ENCODE measurements at regions not wholly inside any gene's neighbourhood (a gene's known extent, or its start where the extent isn't known, plus 50 kb on each side); places are given as distances from the start of the nearest gene placed in this dataset.

DNA sequence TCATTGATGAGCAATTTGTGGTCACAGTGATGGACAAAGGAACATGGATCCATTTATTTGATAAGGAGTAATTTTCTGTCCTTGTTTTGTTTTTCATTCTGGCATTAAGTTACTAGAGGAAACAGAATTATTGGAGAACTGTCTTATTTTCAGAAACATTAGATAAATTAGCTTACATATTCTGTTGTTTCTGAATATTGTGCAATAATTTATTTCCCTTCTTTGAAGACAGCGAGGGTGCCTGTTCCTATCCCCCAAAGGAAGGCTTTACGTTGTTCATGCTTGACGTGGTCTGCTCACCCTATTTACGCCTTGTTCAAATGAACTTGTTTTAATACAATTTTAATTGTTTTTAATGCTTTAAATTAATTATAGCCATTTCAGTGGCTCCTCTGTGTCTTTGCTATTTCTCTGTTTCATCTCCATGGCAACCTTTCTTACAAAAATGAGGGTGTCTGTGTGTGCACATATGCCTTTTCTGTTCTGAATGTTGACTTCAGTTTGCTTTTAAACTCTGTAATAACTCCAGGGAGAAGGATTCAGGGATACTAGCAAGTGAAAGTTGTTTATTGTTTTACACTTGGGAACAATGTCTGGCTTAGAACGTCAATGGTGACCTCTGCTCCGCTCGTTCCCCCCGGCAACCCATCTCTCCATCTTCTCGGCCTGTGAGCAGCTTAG lies 138.3 kb upstream of the PLET1 start:
- Histone ChIP-seq H3K9me3 (ENCODE audit: control insufficient read depth, insufficient read depth, low read length) (no peaks in the 10 kb centered on the region), H3K36me3 (ENCODE audit: control insufficient read depth, insufficient read depth, low read length) (no peaks in the 10 kb centered on the region), H3K27me3 (ENCODE audit: control insufficient read depth, insufficient read depth, low read length) (no peaks in the 10 kb centered on the region), H3K4me3 (ENCODE audit: low read length) (no peak overlapping the region), H3K27ac (ENCODE audit: low read length) (no peak overlapping the region), H3K4me1 (ENCODE audit: control insufficient read depth, insufficient read depth, low read length) (no peaks in the 10 kb centered on the region)
- no peak for DNase-seq (ENCODE audit: low read depth, low spot score)
- no CpG with 5 or more reads among the region's 9 CpGs for WGBS (ENCODE audit: insufficient coverage, insufficient read length)

DNA sequence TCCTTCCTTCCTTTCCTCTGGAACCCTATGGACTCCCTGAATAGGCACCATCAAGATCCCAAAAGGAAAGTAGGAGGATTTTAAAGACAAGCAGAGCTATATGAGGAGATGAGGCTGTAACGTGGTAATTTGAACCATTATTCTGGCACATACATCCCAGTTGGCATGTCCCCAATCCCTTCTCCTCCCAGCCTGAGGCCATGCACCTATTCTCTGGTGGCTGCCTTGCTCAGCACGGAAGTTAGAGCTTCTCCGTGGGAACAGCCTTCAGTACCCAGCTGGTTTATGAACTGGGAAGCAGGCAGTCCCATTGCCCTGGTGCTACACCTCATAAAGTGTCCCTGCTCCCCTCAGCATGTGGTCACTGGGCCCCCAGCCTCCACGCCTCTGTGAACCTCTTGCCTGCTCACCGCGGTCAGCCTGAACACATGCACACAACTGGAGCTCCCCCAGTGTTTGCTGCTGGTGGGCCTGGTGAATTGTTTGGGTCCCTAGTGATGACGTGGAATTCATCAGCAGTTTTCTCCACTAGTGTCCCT lies 139.9 kb upstream of the PLET1 start:
- Histone ChIP-seq H3K27me3 (ENCODE audit: control insufficient read depth, insufficient read depth, low read length) (no peaks in the 10 kb centered on the region), H3K27ac (ENCODE audit: low read length) (no peak overlapping the region), H3K4me1 (ENCODE audit: control insufficient read depth, insufficient read depth, low read length) (no peaks in the 10 kb centered on the region), H3K9me3 (ENCODE audit: control insufficient read depth, insufficient read depth, low read length) (no peaks in the 10 kb centered on the region), H3K36me3 (ENCODE audit: control insufficient read depth, insufficient read depth, low read length) (no peaks in the 10 kb centered on the region), H3K4me3 (ENCODE audit: low read length) (no peak overlapping the region)
- WGBS (ENCODE audit: insufficient coverage, insufficient read length) = no CpG with 5 or more reads among the region's 7 CpGs
- no peak for DNase-seq (ENCODE audit: low read depth, low spot score)

DNA sequence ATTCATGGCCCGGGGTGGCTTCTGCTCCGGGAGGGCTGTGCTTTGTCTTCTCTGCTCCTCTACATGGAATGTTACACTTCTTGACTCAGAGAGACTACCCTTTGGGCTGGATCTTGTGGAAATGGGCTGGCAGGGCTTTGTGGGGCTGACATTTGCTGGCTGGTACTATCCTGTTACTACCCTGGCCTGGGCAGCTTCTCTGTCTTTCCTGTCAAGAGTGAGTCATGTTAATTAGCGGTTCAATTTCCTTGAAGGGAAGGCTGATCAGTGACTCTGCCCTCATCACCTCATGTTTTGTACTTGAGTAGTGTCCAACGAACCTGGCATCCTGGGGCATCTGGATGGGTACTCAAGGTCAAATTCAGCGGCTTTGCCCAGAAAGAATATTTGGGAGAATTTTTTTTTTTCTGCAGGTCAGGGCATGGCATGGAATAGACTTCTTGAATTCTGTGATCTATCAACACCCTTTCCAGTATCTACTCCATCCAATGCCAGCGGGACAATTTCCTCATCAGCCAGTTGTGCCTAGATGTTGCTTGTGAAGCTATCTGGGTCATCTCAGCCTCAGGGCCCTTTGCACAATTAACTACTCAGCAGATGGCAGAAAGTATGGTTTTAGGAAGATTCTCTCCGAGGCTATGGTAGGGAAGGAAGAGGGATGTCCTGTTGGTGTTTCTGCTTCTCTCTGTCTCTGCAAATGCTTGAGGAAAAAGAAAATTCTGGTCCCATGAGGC lies 140.5 kb upstream of the PLET1 start:
- no peaks in the 10 kb centered on the region for H3K9me3 ChIP-seq (ENCODE audit: control insufficient read depth, insufficient read depth, low read length)
- no peaks in the 10 kb centered on the region for H3K4me1 ChIP-seq (ENCODE audit: control insufficient read depth, insufficient read depth, low read length)
- no peak overlapping the region for H3K4me3 ChIP-seq (ENCODE audit: low read length)
- H3K27ac ChIP-seq (ENCODE audit: low read length) = no peak overlapping the region
- H3K36me3 ChIP-seq (ENCODE audit: control insufficient read depth, insufficient read depth, low read length) = no peaks in the 10 kb centered on the region
- no peaks in the 10 kb centered on the region for H3K27me3 ChIP-seq (ENCODE audit: control insufficient read depth, insufficient read depth, low read length)
- DNase-seq (ENCODE audit: low read depth, low spot score) = no peak
- no CpG with 5 or more reads among the region's 7 CpGs for WGBS (ENCODE audit: insufficient coverage, insufficient read length)

DNA sequence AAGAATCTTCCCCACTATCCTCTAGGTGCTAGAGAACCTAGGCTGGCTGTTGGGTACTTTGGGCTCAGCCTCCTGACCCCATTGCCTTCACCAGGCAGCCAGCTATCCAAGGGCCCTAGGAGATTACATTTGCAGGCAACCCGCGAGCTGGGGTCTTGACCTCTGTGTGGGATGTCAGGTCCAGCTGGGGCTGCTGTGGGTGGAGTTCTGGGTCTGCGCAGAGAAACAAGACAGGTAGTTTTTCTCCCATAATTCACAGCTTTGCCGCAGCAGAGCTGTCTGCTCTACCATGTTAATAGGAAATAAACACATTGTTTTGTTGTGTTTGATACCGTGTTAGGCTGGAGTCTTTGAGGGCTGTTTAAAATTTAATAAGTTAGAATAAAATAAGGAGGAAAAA lies 142.8 kb upstream of the PLET1 start:
- H3K9me3 ChIP-seq (ENCODE audit: control insufficient read depth, insufficient read depth, low read length) = no peaks in the 10 kb centered on the region
- H3K4me3 ChIP-seq (ENCODE audit: low read length) = no peak overlapping the region
- H3K36me3 ChIP-seq (ENCODE audit: control insufficient read depth, insufficient read depth, low read length) = no peaks in the 10 kb centered on the region
- no peak overlapping the region for H3K27ac ChIP-seq (ENCODE audit: low read length)
- no peaks in the 10 kb centered on the region for H3K4me1 ChIP-seq (ENCODE audit: control insufficient read depth, insufficient read depth, low read length)
- WGBS (ENCODE audit: insufficient coverage, insufficient read length) = no CpG with 5 or more reads among the region's 5 CpGs
- H3K27me3 ChIP-seq (ENCODE audit: control insufficient read depth, insufficient read depth, low read length) = no peaks in the 10 kb centered on the region
- DNase-seq (ENCODE audit: low read depth, low spot score) = no peak

DNA sequence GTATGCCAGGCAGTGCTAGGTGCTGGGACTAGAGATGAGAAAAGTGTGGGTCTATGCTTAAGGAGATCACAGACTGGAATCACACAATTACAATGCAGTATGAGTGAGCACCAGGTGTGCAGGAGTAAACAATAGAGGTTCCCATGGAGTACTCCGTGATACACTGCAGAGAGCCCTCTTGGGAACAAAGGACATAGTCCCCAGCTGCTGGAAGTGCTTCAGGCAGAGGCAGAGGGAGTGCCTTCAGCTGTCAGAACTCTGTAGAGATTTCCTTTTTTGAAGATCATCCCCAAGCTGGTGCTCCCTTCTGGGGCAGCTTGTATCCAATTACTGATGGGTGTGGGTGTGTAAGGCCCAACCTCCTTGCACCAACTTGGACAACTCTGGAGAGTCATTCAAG lies 143.5 kb upstream of the PLET1 start:
- WGBS (ENCODE audit: insufficient coverage, insufficient read length) = no CpG with 5 or more reads among the region's 1 CpG
- H3K36me3 ChIP-seq (ENCODE audit: control insufficient read depth, insufficient read depth, low read length) = no peaks in the 10 kb centered on the region
- no peak overlapping the region for H3K27ac ChIP-seq (ENCODE audit: low read length)
- H3K4me3 ChIP-seq (ENCODE audit: low read length) = no peak overlapping the region
- no peaks in the 10 kb centered on the region for H3K27me3 ChIP-seq (ENCODE audit: control insufficient read depth, insufficient read depth, low read length)
- no peak for DNase-seq (ENCODE audit: low read depth, low spot score)
- no peaks in the 10 kb centered on the region for H3K9me3 ChIP-seq (ENCODE audit: control insufficient read depth, insufficient read depth, low read length)
- H3K4me1 ChIP-seq (ENCODE audit: control insufficient read depth, insufficient read depth, low read length) = no peaks in the 10 kb centered on the region

DNA sequence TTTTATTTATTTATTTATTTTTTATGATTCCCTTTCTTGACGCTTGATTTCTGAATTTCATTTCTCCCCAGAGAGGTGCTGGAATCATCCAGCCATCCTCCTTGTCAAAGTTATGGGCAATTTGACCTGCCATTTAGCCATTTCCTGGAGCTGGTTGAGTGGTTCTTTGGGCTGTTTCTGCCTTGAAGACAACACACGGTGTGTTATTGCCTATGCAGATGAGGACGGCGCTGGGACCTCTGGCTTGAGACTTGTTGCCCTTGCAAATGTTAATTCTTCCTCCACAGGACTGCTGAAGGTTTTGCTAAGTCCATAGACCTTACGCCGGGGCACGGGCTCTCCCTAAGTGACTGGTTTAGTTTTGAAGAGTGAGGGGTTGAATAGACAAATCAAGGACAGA lies 147.9 kb upstream of the PLET1 start:
- peak; percentile 9 for DNase-seq (ENCODE audit: low read depth, low spot score)
- H3K9me3 ChIP-seq (ENCODE audit: control insufficient read depth, insufficient read depth, low read length) = no peaks in the 10 kb centered on the region
- H3K27ac ChIP-seq (ENCODE audit: low read length) = no peak overlapping the region
- no peaks in the 10 kb centered on the region for H3K4me1 ChIP-seq (ENCODE audit: control insufficient read depth, insufficient read depth, low read length)
- H3K27me3 ChIP-seq (ENCODE audit: control insufficient read depth, insufficient read depth, low read length) = no peaks in the 10 kb centered on the region
- no peak overlapping the region for H3K4me3 ChIP-seq (ENCODE audit: low read length)
- WGBS (ENCODE audit: insufficient coverage, insufficient read length) = no CpG with 5 or more reads among the region's 7 CpGs
- H3K36me3 ChIP-seq (ENCODE audit: control insufficient read depth, insufficient read depth, low read length) = no peaks in the 10 kb centered on the region

DNA sequence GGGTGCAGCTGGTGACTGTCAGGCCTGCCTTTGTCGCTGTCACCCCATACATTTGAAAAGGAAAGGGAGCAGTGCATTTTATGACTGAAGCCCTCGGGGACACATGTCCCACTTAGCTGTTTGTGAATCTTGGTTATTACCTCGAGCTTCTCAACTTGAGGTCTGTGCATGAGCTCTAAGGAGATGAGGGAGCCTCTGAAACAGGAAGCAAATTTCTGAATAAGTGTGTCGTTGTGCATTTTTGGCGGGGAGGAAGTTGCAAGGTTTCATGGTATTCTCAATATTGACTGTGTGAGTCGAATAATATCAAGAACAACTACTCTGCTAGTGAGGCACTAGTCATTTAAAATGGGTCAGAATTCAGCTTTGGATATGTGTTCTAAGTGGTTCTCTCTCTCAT lies 149.7 kb upstream of the PLET1 start:
- no CpG with 5 or more reads among the region's 6 CpGs for WGBS (ENCODE audit: insufficient coverage, insufficient read length)
- no peaks in the 10 kb centered on the region for H3K4me1 ChIP-seq (ENCODE audit: control insufficient read depth, insufficient read depth, low read length)
- H3K9me3 ChIP-seq (ENCODE audit: control insufficient read depth, insufficient read depth, low read length) = no peaks in the 10 kb centered on the region
- H3K4me3 ChIP-seq (ENCODE audit: low read length) = no peak overlapping the region
- no peak overlapping the region for H3K27ac ChIP-seq (ENCODE audit: low read length)
- DNase-seq (ENCODE audit: low read depth, low spot score) = no peak
- H3K36me3 ChIP-seq (ENCODE audit: control insufficient read depth, insufficient read depth, low read length) = no peaks in the 10 kb centered on the region
- H3K27me3 ChIP-seq (ENCODE audit: control insufficient read depth, insufficient read depth, low read length) = no peaks in the 10 kb centered on the region

DNA sequence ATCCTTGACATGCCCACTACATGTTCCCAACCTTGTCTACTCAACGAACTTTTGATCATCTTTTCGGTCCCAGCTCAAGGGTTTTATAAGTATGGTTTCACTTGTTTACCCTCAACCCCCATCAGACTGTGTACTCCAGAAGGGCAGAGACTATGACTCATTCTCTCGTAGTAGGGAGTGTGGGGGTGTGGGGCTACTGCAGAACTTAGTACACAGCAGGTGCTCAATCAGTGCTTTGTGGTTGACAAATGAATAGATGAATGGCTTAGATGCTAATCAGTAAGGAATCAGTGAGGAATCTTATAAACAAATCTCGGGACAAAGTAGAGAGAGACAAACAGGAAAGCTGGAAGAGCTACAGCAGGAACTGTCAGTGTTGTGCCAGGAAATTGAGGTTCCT lies 151.7 kb upstream of the PLET1 start:
- H3K36me3 ChIP-seq (ENCODE audit: control insufficient read depth, insufficient read depth, low read length) = no peaks in the 10 kb centered on the region
- H3K27me3 ChIP-seq (ENCODE audit: control insufficient read depth, insufficient read depth, low read length) = no peaks in the 10 kb centered on the region
- H3K4me3 ChIP-seq (ENCODE audit: low read length) = no peak overlapping the region
- no CpG with 5 or more reads among the region's 4 CpGs for WGBS (ENCODE audit: insufficient coverage, insufficient read length)
- no peaks in the 10 kb centered on the region for H3K9me3 ChIP-seq (ENCODE audit: control insufficient read depth, insufficient read depth, low read length)
- H3K27ac ChIP-seq (ENCODE audit: low read length) = no peak overlapping the region
- no peak for DNase-seq (ENCODE audit: low read depth, low spot score)
- H3K4me1 ChIP-seq (ENCODE audit: control insufficient read depth, insufficient read depth, low read length) = no peaks in the 10 kb centered on the region

DNA sequence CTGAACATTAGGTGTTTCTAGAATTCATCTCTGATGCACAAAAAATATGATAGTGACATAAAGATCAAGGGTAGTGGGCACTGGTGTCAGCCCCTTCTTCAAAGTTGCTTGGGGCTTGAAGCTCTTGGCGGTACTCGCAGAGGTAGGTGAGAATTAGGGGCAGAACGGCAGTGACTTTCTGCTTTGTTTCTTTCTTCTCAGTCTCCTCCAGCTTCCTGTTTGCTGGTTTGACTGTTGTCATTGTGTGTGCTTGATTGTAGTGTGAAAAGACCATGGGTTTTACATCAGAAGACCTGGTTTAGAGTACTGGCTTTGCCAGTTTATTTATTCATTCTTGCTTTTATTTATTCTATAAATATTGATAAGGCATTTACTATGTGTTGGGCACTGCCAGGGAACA lies 156.7 kb upstream of the PLET1 start:
- no peaks in the 10 kb centered on the region for H3K9me3 ChIP-seq (ENCODE audit: control insufficient read depth, insufficient read depth, low read length)
- no CpG with 5 or more reads among the region's 3 CpGs for WGBS (ENCODE audit: insufficient coverage, insufficient read length)

DNA sequence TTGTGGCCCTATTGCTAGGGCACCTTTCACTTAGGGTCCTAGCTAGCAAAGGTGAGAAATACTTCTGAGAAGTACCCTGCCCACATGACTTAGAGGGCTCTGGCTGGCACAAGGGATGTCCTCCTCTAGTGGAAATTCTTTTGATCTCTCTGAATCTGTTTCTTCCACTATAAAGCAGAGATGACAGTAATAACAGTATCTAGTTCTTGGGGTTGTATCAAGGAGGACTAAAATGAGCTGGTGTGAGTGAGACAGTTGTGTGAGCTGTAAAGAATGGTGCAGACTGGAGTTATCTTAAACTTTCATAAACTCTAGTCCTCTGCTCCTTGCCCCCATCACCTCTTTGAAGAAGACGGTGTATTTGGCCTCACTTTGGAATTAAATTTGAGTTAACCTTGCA lies 157.8 kb upstream of the PLET1 start:
- Histone ChIP-seq H3K4me1 (ENCODE audit: control insufficient read depth, insufficient read depth, low read length) (no peaks in the 10 kb centered on the region; the same call in 1 of the 2 replicates), H3K27me3 (ENCODE audit: control insufficient read depth, insufficient read depth, low read length) (no peaks in the 10 kb centered on the region), H3K9me3 (ENCODE audit: control insufficient read depth, insufficient read depth, low read length) (no peaks in the 10 kb centered on the region), H3K27ac (ENCODE audit: low read length) (no peak overlapping the region), H3K36me3 (ENCODE audit: control insufficient read depth, insufficient read depth, low read length) (no peaks in the 10 kb centered on the region), H3K4me3 (ENCODE audit: low read length) (no peak overlapping the region)
- no peak for DNase-seq (ENCODE audit: low read depth, low spot score)
- no CpG with 5 or more reads among the region's 1 CpG for WGBS (ENCODE audit: insufficient coverage, insufficient read length)

More for the DNA sequence above, 156.7 kb upstream of the PLET1 start:
- H3K4me1 ChIP-seq (ENCODE audit: control insufficient read depth, insufficient read depth, low read length) = no peaks in the 10 kb centered on the region; the same call in 1 of the 2 replicates
- no peaks in the 10 kb centered on the region for H3K27me3 ChIP-seq (ENCODE audit: control insufficient read depth, insufficient read depth, low read length)
- H3K36me3 ChIP-seq (ENCODE audit: control insufficient read depth, insufficient read depth, low read length) = no peaks in the 10 kb centered on the region
- no peak overlapping the region for H3K4me3 ChIP-seq (ENCODE audit: low read length)
- H3K27ac ChIP-seq (ENCODE audit: low read length) = no peak overlapping the region
- no peak for DNase-seq (ENCODE audit: low read depth, low spot score)

Data from iPS DF 6.9 (cell line).